ENCODE measurements at regions not wholly inside any gene's neighbourhood (a gene's known extent, or its start where the extent isn't known, plus 50 kb on each side); places are given as distances from the start of the nearest gene placed in this dataset.

- TF ChIP-seq CTCF (IDR thresholded peaks at IDR 0.05) (no peak), POLR2A (IDR thresholded peaks at IDR 0.05) (no peak), EP300 (IDR thresholded peaks at IDR 0.05) (no peak)
Observed at GRCh38 chr1:58977598-58977997, 193.8 kb upstream of the JUN start.

Measured in sigmoid colon (tissue), 4 donors.